ENCODE measurements at regions not wholly inside any gene's neighbourhood (a gene's known extent, or its start where the extent isn't known, plus 50 kb on each side); places are given as distances from the start of the nearest gene placed in this dataset.

GRCh38 chr3:106425916-106426315 lies 557.1 kb upstream of the CBLB start:
- TF ChIP-seq POLR2A (IDR thresholded peaks at IDR 0.05): no peak
- TF ChIP-seq CTCF (IDR thresholded peaks at IDR 0.05): no peak

All from transverse colon (tissue), 3 donors.